ENCODE measurements at regions not wholly inside any gene's neighbourhood (a gene's known extent, or its start where the extent isn't known, plus 50 kb on each side); places are given as distances from the start of the nearest gene placed in this dataset.

DNA sequence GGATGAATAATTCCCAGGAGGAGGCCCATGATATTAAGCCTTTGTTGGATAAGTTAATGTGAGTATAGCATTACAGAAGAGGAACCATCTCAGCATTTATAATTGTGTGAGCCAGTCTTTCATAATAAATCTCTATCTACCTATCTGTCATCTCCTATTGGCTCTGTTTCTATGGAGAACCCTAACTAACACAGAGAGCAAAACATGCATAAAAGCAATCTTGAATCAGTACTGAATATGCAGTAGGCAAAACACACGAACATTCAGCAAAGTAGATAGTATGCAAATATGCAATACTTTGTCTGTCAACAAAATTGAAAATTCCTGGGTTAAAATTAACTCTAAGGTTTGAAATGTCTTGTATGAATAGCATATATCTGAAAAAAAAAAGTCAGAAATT, 966.3 kb downstream of the DIAPH3 start:
- no peaks in the 10 kb centered on the region for H3K36me3 ChIP-seq (ENCODE audit: low read depth, missing control alignments)
- intact Hi-C loops (cut with DNase I; ENCODE audit: low total_unique reads) = no loop called here
- no peaks in the 10 kb centered on the region for H3K4me1 ChIP-seq
- TF ChIP-seq, protein P1, sequence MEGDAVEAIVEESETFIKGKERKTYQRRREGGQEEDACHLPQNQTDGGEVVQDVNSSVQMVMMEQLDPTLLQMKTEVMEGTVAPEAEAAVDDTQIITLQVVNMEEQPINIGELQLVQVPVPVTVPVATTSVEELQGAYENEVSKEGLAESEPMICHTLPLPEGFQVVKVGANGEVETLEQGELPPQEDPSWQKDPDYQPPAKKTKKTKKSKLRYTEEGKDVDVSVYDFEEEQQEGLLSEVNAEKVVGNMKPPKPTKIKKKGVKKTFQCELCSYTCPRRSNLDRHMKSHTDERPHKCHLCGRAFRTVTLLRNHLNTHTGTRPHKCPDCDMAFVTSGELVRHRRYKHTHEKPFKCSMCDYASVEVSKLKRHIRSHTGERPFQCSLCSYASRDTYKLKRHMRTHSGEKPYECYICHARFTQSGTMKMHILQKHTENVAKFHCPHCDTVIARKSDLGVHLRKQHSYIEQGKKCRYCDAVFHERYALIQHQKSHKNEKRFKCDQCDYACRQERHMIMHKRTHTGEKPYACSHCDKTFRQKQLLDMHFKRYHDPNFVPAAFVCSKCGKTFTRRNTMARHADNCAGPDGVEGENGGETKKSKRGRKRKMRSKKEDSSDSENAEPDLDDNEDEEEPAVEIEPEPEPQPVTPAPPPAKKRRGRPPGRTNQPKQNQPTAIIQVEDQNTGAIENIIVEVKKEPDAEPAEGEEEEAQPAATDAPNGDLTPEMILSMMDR (IDR thresholded peaks at IDR 0.05) = no peak
- no peak for TF ChIP-seq POLR2A (IDR thresholded peaks at IDR 0.05)
- 85 to 86% methylated on average over 1 of the region's 1 CpG for WGBS, 2 donors
- H3K27ac ChIP-seq = no peak overlapping the region
- no peaks in the 10 kb centered on the region for H3K27me3 ChIP-seq
- no peak for DNase-seq
- H3K4me3 ChIP-seq = no peak overlapping the region
- no peaks in the 10 kb centered on the region for H3K9me3 ChIP-seq

DNA sequence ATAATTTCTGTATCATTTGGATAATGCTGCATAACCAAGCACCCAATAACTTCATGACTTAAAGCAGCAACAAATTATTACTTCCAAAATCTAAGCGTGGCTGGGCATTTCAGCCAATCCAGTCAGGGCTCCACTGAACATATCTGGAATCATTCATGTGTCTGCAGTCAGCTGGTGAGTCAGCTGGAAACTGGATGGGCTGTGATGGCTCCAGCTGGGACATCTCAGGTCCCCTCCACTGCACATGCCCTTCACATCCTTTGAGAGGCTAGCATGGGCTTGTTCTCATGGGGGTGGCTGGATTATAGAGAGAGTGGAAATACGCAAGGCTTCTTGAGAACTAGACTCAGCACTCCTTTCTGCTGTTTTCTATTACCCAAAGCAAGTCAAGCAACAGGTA, 961.9 kb downstream of the DIAPH3 start:
- H3K9me3 ChIP-seq = no peaks in the 10 kb centered on the region
- TF ChIP-seq, protein P1 (IDR thresholded peaks at IDR 0.05) = no peak
- TF ChIP-seq POLR2A (IDR thresholded peaks at IDR 0.05) = no peak
- no peak overlapping the region for H3K27ac ChIP-seq
- H3K27me3 ChIP-seq = no peaks in the 10 kb centered on the region
- H3K4me3 ChIP-seq = no peak overlapping the region
- no peaks in the 10 kb centered on the region for H3K4me1 ChIP-seq
- no peak for DNase-seq
- intact Hi-C loops (cut with DNase I; ENCODE audit: low total_unique reads) = no loop called here
- no peaks in the 10 kb centered on the region for H3K36me3 ChIP-seq (ENCODE audit: low read depth, missing control alignments)
- WGBS, 2 donors = 73 to 86% methylated on average over 2 of the region's 2 CpGs

DNA sequence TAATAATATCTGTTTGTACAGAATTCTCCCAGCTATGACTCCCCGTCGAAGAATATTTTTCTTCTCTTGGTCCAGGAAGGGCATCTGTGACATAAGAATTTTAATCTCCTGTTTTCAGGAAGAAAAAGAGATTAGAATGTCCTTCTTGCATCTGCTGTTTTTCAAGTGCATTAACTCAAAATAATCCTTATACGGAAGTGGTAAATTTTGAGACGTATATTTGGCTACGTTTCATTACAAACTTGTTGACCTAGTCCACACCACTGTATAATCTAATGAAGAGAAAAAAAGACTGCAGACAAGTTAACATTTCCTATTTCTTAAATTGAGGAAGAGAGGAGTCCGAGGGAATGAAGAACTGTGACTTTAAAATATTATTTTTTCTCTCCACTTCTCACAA, 959.9 kb downstream of the DIAPH3 start:
- no peak overlapping the region for H3K27ac ChIP-seq
- TF ChIP-seq POLR2A (IDR thresholded peaks at IDR 0.05) = no peak
- TF ChIP-seq, protein P1 (IDR thresholded peaks at IDR 0.05) = no peak
- no peak for DNase-seq
- intact Hi-C loops (cut with DNase I; ENCODE audit: low total_unique reads) = no loop called here
- no peak overlapping the region for H3K4me3 ChIP-seq
- no peaks in the 10 kb centered on the region for H3K36me3 ChIP-seq (ENCODE audit: low read depth, missing control alignments)
- no peaks in the 10 kb centered on the region for H3K9me3 ChIP-seq
- H3K27me3 ChIP-seq = no peaks in the 10 kb centered on the region
- no peaks in the 10 kb centered on the region for H3K4me1 ChIP-seq
- 56 to 65% methylated on average over 6 of the region's 6 CpGs for WGBS, 2 donors

DNA sequence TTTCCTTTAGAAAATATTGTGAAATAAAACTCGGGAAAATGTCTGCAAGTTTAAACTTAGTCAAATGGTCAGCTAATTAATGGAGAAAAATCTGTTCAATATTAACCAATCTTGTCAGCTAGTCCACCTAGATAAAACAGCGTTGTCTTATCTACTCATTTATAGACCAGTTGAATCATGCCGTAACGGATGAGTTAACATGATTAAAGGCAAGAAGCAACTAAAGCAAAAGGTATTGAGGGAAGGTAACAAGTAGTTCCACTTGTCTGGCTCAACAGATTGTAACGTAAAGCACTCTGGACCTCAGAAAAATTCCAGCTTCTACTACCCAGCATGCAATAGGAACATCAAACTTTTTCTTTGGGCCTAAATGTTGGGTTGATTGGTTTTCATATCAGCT, 958.2 kb downstream of the DIAPH3 start:
- Histone ChIP-seq H3K9me3 (no peaks in the 10 kb centered on the region), H3K27me3 (no peaks in the 10 kb centered on the region), H3K27ac (no peak overlapping the region), H3K36me3 (ENCODE audit: low read depth, missing control alignments) (no peaks in the 10 kb centered on the region), H3K4me3 (no peak overlapping the region), H3K4me1 (no peaks in the 10 kb centered on the region)
- intact Hi-C loops (cut with DNase I; ENCODE audit: low total_unique reads) = no loop called here
- WGBS, 2 donors = 90 to 92% methylated on average over 5 of the region's 5 CpGs
- DNase-seq = no peak
- TF ChIP-seq, protein P1 (IDR thresholded peaks at IDR 0.05) = no peak
- no peak for TF ChIP-seq POLR2A (IDR thresholded peaks at IDR 0.05)

DNA sequence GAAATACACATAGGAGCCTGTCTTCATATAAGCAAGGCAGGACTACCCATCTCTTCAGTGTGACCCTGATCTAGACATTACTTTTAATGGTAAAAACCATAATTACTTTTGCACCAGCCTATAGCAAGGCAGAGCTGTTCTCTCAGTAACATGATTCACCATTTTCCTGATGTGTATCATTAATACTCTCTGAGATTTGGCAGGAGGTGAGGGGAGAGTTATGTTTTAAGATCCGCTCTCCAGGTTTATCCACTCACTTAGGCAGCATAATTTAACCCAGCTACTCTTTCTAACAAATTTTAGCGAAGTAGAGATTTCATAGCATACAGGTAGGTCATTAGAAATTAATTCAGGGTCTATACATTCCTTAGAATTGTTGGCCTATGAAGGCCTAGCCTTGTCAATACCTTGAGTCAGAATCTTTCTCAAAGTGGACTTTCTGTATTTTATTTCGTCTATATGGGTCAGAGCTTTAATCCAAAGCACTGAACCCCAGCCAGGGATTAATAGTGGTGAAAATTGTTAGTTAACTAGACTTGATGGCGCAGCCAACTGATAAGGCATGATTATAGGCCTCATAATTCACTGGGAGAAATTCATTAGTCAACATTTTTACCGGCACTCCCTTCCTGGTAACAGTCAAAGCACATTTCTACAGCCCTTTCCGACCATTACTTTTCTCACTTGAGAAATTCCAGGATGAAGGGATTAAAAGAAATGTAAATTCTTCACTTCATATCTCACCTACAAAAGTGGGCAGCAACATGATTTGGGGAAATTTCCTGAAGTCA, 955.1 kb downstream of the DIAPH3 start:
- no peaks in the 10 kb centered on the region for H3K36me3 ChIP-seq (ENCODE audit: low read depth, missing control alignments)
- no peaks in the 10 kb centered on the region for H3K4me1 ChIP-seq
- no peak overlapping the region for H3K27ac ChIP-seq
- no peaks in the 10 kb centered on the region for H3K9me3 ChIP-seq
- no peak for TF ChIP-seq POLR2A (IDR thresholded peaks at IDR 0.05)
- TF ChIP-seq, protein P1 (IDR thresholded peaks at IDR 0.05) = no peak
- H3K27me3 ChIP-seq = no peaks in the 10 kb centered on the region
- WGBS, 2 donors = 72 to 76% methylated on average over 6 of the region's 6 CpGs
- intact Hi-C loops (cut with DNase I; ENCODE audit: low total_unique reads) = no loop called here
- DNase-seq = no peak
- H3K4me3 ChIP-seq = no peak overlapping the region
